ENCODE measurements at regions not wholly inside any gene's neighbourhood (a gene's known extent, or its start where the extent isn't known, plus 50 kb on each side); places are given as distances from the start of the nearest gene placed in this dataset.

- no peak for TF ChIP-seq CTCF (IDR thresholded peaks at IDR 0.05; ENCODE audit: insufficient read depth, low read length)
- TF ChIP-seq, protein P1, sequence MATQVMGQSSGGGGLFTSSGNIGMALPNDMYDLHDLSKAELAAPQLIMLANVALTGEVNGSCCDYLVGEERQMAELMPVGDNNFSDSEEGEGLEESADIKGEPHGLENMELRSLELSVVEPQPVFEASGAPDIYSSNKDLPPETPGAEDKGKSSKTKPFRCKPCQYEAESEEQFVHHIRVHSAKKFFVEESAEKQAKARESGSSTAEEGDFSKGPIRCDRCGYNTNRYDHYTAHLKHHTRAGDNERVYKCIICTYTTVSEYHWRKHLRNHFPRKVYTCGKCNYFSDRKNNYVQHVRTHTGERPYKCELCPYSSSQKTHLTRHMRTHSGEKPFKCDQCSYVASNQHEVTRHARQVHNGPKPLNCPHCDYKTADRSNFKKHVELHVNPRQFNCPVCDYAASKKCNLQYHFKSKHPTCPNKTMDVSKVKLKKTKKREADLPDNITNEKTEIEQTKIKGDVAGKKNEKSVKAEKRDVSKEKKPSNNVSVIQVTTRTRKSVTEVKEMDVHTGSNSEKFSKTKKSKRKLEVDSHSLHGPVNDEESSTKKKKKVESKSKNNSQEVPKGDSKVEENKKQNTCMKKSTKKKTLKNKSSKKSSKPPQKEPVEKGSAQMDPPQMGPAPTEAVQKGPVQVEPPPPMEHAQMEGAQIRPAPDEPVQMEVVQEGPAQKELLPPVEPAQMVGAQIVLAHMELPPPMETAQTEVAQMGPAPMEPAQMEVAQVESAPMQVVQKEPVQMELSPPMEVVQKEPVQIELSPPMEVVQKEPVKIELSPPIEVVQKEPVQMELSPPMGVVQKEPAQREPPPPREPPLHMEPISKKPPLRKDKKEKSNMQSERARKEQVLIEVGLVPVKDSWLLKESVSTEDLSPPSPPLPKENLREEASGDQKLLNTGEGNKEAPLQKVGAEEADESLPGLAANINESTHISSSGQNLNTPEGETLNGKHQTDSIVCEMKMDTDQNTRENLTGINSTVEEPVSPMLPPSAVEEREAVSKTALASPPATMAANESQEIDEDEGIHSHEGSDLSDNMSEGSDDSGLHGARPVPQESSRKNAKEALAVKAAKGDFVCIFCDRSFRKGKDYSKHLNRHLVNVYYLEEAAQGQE (IDR thresholded peaks at IDR 0.05; ENCODE audit: insufficient replicate concordance, low read depth), result no peak
- TF ChIP-seq POLR2AphosphoS5 (IDR thresholded peaks at IDR 0.05; ENCODE audit: low read depth), result no peak
Observed at GRCh38 chr2:42851186-42851585, 58.8 kb upstream of the HAAO start.
